Colonic mucosa (tissue), 4 donors: ENCODE measurements at regions not wholly inside any gene's neighbourhood (a gene's known extent, or its start where the extent isn't known, plus 50 kb on each side); places are given as distances from the start of the nearest gene placed in this dataset.

Source experiments
- DNase-seq: peaks from one replicate; pipeline ENCODE4 v3.0.0-alpha.2; 2020
- H3K27ac ChIP-seq: fragments of 200-600 bp; one replicate; pipeline ENCODE4 v1.8.0; 2021
- H3K27me3 ChIP-seq: fragments of 200-600 bp; one replicate; pipeline ENCODE4 v1.8.0; 2021
- H3K36me3 ChIP-seq: fragments of 200-600 bp; one replicate; pipeline ENCODE4 v1.8.0; 2021
- H3K4me1 ChIP-seq: fragments of 200-600 bp; one replicate; pipeline ENCODE4 v1.8.0; 2021; ENCODE audit warnings: mild to moderate bottlenecking
- H3K4me3 ChIP-seq: fragments of 200-600 bp; one replicate; pipeline ENCODE4 v1.8.0; 2021
- H3K9ac ChIP-seq, 2 donors: one replicate each; pipeline ENCODE4 v1.7.0; 2013; ENCODE audit warnings: control low read depth in 2 of 2, low read depth in 2 of 2, low read length in 2 of 2
- H3K9me3 ChIP-seq: fragments of 200-600 bp; one replicate; pipeline ENCODE4 v1.8.0; 2021
- intact Hi-C: fragments of 100-400 bp; cut with DNase I; formaldehyde crosslinking; loops from one replicate; pipeline ENCODE4 v1.14.1; 2022
- TF ChIP-seq, protein P1 (sequence below): fragments of 200-600 bp; IDR thresholded peaks from one replicate; pipeline ENCODE4 v1.8.0; 2022; ENCODE audit warnings: antibody characterized with exemption, mild to moderate bottlenecking
- donor health status: healthy.
- donor health status: DM: no; HTN: no; CAD: no.
- donor health status: DM: no; HTN: no; CAD: no.

DNA sequence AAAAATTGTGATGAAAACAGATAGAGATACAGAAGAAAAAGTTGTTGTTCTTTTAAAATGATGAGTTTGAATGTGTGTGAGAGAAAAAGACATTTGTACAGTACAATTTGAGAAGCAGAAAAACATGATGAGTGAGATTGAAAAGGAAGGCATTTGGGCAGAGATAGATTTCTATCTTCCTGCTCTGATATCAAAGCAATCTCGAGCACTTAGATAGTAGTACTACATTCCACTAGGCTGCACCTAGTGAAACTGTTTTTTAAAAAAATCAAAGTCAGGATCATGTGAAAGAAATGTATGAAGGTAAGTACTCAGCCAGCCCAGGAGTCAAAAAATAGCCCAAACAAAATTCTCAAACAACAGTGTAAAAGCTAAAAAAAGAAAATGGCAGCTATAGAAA lies 104.1 kb upstream of the UBE2E2 start:
- TF ChIP-seq, protein P1, sequence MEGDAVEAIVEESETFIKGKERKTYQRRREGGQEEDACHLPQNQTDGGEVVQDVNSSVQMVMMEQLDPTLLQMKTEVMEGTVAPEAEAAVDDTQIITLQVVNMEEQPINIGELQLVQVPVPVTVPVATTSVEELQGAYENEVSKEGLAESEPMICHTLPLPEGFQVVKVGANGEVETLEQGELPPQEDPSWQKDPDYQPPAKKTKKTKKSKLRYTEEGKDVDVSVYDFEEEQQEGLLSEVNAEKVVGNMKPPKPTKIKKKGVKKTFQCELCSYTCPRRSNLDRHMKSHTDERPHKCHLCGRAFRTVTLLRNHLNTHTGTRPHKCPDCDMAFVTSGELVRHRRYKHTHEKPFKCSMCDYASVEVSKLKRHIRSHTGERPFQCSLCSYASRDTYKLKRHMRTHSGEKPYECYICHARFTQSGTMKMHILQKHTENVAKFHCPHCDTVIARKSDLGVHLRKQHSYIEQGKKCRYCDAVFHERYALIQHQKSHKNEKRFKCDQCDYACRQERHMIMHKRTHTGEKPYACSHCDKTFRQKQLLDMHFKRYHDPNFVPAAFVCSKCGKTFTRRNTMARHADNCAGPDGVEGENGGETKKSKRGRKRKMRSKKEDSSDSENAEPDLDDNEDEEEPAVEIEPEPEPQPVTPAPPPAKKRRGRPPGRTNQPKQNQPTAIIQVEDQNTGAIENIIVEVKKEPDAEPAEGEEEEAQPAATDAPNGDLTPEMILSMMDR, result no peak
- Histone ChIP-seq H3K4me3 (no peak overlapping the region), H3K9ac (no peak overlapping the region), H3K4me1 (no peaks in the 10 kb centered on the region), H3K27me3 (no peaks in the 10 kb centered on the region), H3K9me3 (no peaks in the 10 kb centered on the region), H3K36me3 (no peaks in the 10 kb centered on the region), H3K27ac (no peak overlapping the region)
- DNase-seq, result no peak
- intact Hi-C loops, result no loop called here

DNA sequence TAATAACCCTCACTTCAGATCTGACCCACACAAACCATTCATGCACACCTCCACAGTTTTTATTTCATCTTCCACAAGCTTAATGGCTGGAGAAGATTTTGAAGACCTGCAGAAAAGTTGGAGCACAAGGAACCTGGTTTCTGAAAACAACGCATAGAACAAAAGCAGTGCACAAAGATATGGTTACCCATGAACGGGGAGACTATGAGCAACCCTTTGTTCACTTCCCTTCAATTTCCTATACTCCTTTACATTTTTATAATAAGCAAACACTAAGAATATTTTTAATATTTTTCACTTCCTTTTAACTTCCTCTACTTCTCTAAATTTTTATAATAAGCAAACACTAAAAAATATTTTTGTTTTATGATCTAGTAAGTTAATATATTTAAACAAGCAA lies 103.5 kb upstream of the UBE2E2 start:
- H3K9ac ChIP-seq, result no peak overlapping the region
- no peaks in the 10 kb centered on the region for H3K27me3 ChIP-seq
- no peaks in the 10 kb centered on the region for H3K4me1 ChIP-seq
- intact Hi-C loops, result no loop called here
- TF ChIP-seq, protein P1, result no peak
- no peaks in the 10 kb centered on the region for H3K36me3 ChIP-seq
- DNase-seq, result no peak
- no peak overlapping the region for H3K4me3 ChIP-seq
- H3K27ac ChIP-seq, result no peak overlapping the region
- no peaks in the 10 kb centered on the region for H3K9me3 ChIP-seq

DNA sequence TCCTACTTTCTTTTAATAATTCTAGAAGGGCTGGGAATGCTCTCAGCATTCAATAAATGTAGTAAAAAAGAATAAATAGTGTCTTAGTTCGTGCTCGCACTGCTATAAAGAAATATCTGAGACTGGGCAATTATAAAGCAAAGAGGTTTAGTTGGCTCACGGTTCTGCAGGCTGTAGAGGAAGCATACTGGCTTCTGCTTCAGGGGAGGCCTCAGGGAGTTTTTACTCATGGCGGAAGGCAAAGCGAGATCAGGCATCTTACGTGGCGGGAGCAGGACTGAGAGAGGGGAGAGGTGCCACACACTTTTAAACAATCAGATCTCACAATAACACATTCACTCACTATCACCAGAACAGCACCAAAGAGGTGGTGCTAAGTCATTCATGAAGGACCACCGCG lies 103.0 kb upstream of the UBE2E2 start:
- H3K9me3 ChIP-seq, result no peaks in the 10 kb centered on the region
- H3K4me1 ChIP-seq, result no peaks in the 10 kb centered on the region
- no peaks in the 10 kb centered on the region for H3K27me3 ChIP-seq
- TF ChIP-seq, protein P1, result no peak
- no peak overlapping the region for H3K27ac ChIP-seq
- intact Hi-C loops, result no loop called here
- DNase-seq, result no peak
- no peak overlapping the region for H3K9ac ChIP-seq
- no peak overlapping the region for H3K4me3 ChIP-seq
- no peaks in the 10 kb centered on the region for H3K36me3 ChIP-seq

DNA sequence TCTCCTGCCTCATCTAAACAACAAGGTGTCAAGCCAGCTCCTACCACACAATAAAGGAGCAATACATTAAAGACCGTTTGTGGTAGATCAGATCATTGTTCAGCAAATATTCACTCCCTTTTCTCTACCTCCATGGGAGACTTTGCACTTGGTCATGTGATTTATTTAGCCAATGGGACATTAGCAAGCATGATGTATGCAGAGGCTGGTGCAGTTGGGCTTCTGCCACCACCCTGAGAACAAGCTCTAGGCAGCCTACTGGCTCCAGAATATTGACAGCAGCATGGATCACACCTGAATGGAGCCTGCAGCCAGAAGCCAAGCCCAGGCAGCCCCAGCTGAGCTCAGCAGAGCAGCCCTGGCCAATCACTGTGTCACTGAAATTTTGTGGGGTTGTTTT lies 99.4 kb upstream of the UBE2E2 start:
- Histone ChIP-seq H3K9me3 (no peaks in the 10 kb centered on the region), H3K27me3 (no peaks in the 10 kb centered on the region), H3K4me1 (no peaks in the 10 kb centered on the region), H3K4me3 (no peak overlapping the region), H3K36me3 (no peaks in the 10 kb centered on the region), H3K9ac (no peak overlapping the region), H3K27ac (no peak overlapping the region)
- TF ChIP-seq, protein P1, result no peak
- intact Hi-C loops, result no loop called here
- DNase-seq, result no peak

- intact Hi-C loops, result no loop called here
- no peaks in the 10 kb centered on the region for H3K4me1 ChIP-seq
- no peaks in the 10 kb centered on the region for H3K9me3 ChIP-seq
- H3K27ac ChIP-seq, result no peak overlapping the region
- no peak overlapping the region for H3K4me3 ChIP-seq
- DNase-seq, result no peak
- TF ChIP-seq, protein P1, result no peak
- H3K9ac ChIP-seq, result no peak overlapping the region
- no peaks in the 10 kb centered on the region for H3K36me3 ChIP-seq
- no peaks in the 10 kb centered on the region for H3K27me3 ChIP-seq
These were observed 98.1 kb upstream of the UBE2E2 start for GRCh38 chr3:23105048-23105447.

- no peaks in the 10 kb centered on the region for H3K4me1 ChIP-seq
- intact Hi-C loops, result no loop called here
These were observed 96.5 kb upstream of the UBE2E2 start for GRCh38 chr3:23106666-23107065.

More at GRCh38 chr3:23106666-23107065, 96.5 kb upstream of the UBE2E2 start:
- Histone ChIP-seq H3K4me3 (no peak overlapping the region), H3K27ac (no peak overlapping the region), H3K9ac (no peak overlapping the region), H3K9me3 (no peaks in the 10 kb centered on the region), H3K27me3 (no peaks in the 10 kb centered on the region), H3K36me3 (no peaks in the 10 kb centered on the region)
- TF ChIP-seq, protein P1, result no peak
- no peak for DNase-seq
